ENCODE measurements at regions not wholly inside any gene's neighbourhood (a gene's known extent, or its start where the extent isn't known, plus 50 kb on each side); places are given as distances from the start of the nearest gene placed in this dataset.

GRCh38 chr9:22919423-22919822 is 472.8 kb downstream of the DMRTA1 start:
- TF ChIP-seq CTCF (conservative IDR thresholded peaks at IDR 0.05 in 1 of 2, IDR thresholded peaks at IDR 0.05 in 1 of 2; ENCODE audit: extremely low read depth in 1 of 2, insufficient read depth in 1 of 2, low read depth in 1 of 2, low read length in 2 of 2): no peak
- TF ChIP-seq EZH2 (IDR thresholded peaks at IDR 0.05; ENCODE audit: borderline replicate concordance, low read length): no peak
